Trophoblast cell (in vitro differentiated cells and primary cell): ENCODE measurements at regions not wholly inside any gene's neighbourhood (a gene's known extent, or its start where the extent isn't known, plus 50 kb on each side); places are given as distances from the start of the nearest gene placed in this dataset.

Source experiments
- DNase-seq, 2 donors: peaks; one replicate each; pipeline ENCODE4 v3.0.0-alpha.2; 2016
- H2AFZ ChIP-seq: 2 replicates; pipeline ENCODE4 v1.6.1; 2013; ENCODE audit warnings: low read length, moderate library complexity, mild to moderate bottlenecking; ENCODE audit not compliant: insufficient read depth, poor library complexity
- H2AK5ac ChIP-seq: 2 replicates; pipeline ENCODE4 v1.6.1; 2013; ENCODE audit warnings: mild to moderate bottlenecking, low read length
- H2BK120ac ChIP-seq: 2 replicates; pipeline ENCODE4 v1.6.1; 2013; ENCODE audit warnings: low read length, mild to moderate bottlenecking, moderate library complexity; ENCODE audit not compliant: insufficient read depth, poor library complexity
- H2BK12ac ChIP-seq: 2 replicates; pipeline ENCODE4 v1.6.1; 2013; ENCODE audit warnings: mild to moderate bottlenecking, low read length, moderate library complexity
- H2BK5ac ChIP-seq: 2 replicates; pipeline ENCODE4 v1.6.1; 2013; ENCODE audit warnings: low read length, low read depth, moderate library complexity, mild to moderate bottlenecking; ENCODE audit not compliant: poor library complexity
- H3K14ac ChIP-seq: 2 replicates; pipeline ENCODE4 v1.6.1; 2013; ENCODE audit warnings: mild to moderate bottlenecking, low read length
- H3K18ac ChIP-seq: 2 replicates; pipeline ENCODE4 v1.6.1; 2013; ENCODE audit warnings: mild to moderate bottlenecking, low read length
- H3K23ac ChIP-seq: 2 replicates; pipeline ENCODE4 v1.6.1; 2013; ENCODE audit warnings: low read length
- H3K27ac ChIP-seq: 2 replicates; pipeline ENCODE4 v1.5.1; 2013; ENCODE audit warnings: low read depth, mild to moderate bottlenecking, inconsistent platforms, low read length, moderate library complexity
- H3K27me3 ChIP-seq: 2 replicates; pipeline ENCODE4 v1.6.1; 2013; ENCODE audit warnings: inconsistent platforms, mild to moderate bottlenecking, low read length, moderate library complexity; ENCODE audit not compliant: insufficient read depth
- H3K36me3 ChIP-seq, 2 experiments: 1 replicate in 1 of 2; 2 replicates in 1 of 2; pipeline ENCODE4 v1.6.1; 2013; ENCODE audit warnings: low read length in 2 of 2, mild to moderate bottlenecking in 2 of 2, moderate library complexity in 1 of 2; ENCODE audit not compliant: insufficient read depth in 2 of 2, control insufficient read depth in 1 of 2
- H3K4ac ChIP-seq: 2 replicates; pipeline ENCODE4 v1.6.1; 2013; ENCODE audit warnings: low read depth, mild to moderate bottlenecking, low read length, moderate library complexity
- H3K4me1 ChIP-seq, 2 experiments: 1 replicate in 1 of 2; 2 replicates in 1 of 2; pipeline ENCODE4 v1.6.1; 2013; ENCODE audit warnings: low read length in 2 of 2, mild to moderate bottlenecking in 2 of 2, moderate library complexity in 1 of 2; ENCODE audit not compliant: insufficient read depth in 2 of 2, control insufficient read depth in 1 of 2
- H3K4me2 ChIP-seq: 2 replicates; pipeline ENCODE4 v1.6.1; 2013; ENCODE audit warnings: inconsistent platforms, mild to moderate bottlenecking, low read length, moderate library complexity
- H3K4me3 ChIP-seq: 2 replicates; pipeline ENCODE4 v1.5.1; 2013; ENCODE audit warnings: mild to moderate bottlenecking, low read depth, low read length, inconsistent platforms
- H3K79me1 ChIP-seq: one replicate; pipeline ENCODE4 v1.6.1; 2013; ENCODE audit warnings: low read length
- H3K79me2 ChIP-seq: 2 replicates; pipeline ENCODE4 v1.6.1; 2013; ENCODE audit warnings: low read length, mild to moderate bottlenecking; ENCODE audit not compliant: control insufficient read depth, insufficient read depth, poor library complexity
- H3K9ac ChIP-seq: 2 replicates; pipeline ENCODE4 v1.6.1; 2013; ENCODE audit warnings: mild to moderate bottlenecking, low read length
- H3K9me3 ChIP-seq: 2 replicates; pipeline ENCODE4 v1.6.1; 2013; ENCODE audit warnings: low read depth, mild to moderate bottlenecking, control low read depth, inconsistent platforms, low read length; ENCODE audit not compliant: insufficient read depth
- H4K12ac ChIP-seq: 2 replicates; pipeline ENCODE4 v1.6.1; 2013; ENCODE audit warnings: low read depth, mild to moderate bottlenecking, low read length, moderate library complexity
- H4K8ac ChIP-seq: 2 replicates; pipeline ENCODE4 v1.6.1; 2013; ENCODE audit warnings: low read depth, mild to moderate bottlenecking, low read length, moderate library complexity
- H4K91ac ChIP-seq: one replicate; pipeline ENCODE4 v1.6.1; 2013; ENCODE audit warnings: low read depth, mild to moderate bottlenecking, low read length, moderate library complexity
- WGBS: extraction: QIAGEN DNeasy Blood & Tissue Kit; methylation state at CpG from one replicate; pipeline ENCODE4 v1.1.7; 2013; ENCODE audit warnings: missing lambda C conversion rate; ENCODE audit not compliant: insufficient read length, insufficient coverage; ENCODE audit errors: extremely low coverage; 5-methylcytosine and 5-hydroxymethylcytosine counted together

DNA sequence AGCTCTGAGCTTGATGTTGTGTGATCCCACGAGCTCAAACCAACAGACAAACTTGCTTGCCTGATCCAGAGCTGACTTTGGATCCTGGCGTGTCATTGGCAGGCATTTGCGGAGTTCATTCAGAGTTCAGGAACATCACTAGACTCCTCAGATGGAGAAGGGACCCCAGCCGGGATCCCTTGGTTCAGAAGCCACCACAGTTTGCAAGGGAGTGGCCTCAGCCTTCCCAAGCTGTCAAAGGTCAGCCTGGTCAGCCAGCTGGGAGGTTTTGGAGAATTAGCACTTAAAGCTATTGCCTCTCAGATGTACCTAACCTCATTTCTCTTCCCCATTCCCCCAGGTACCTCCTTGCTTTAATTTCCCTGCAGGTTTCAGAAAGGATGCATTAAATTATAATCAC, 208.8 kb upstream of the SOX21 start:
- Histone ChIP-seq H3K14ac (no peak overlapping the region), H3K4ac (no peak overlapping the region), H2BK5ac (no peak overlapping the region), H2BK120ac (no peak overlapping the region), H3K79me1 (no peaks in the 10 kb centered on the region), H3K79me2 (no peaks in the 10 kb centered on the region), H3K23ac (no peak overlapping the region), H3K4me2 (no peak overlapping the region), H2AK5ac (no peak overlapping the region), H2AFZ (no peak overlapping the region), H3K27ac (no peak overlapping the region), H4K12ac (no peak overlapping the region), H3K4me3 (no peak overlapping the region), H3K36me3 (no peaks in the 10 kb centered on the region), H4K91ac (no peak overlapping the region), H3K4me1 (no peaks in the 10 kb centered on the region), H2BK12ac (no peak overlapping the region), H3K18ac (no peak overlapping the region), H4K8ac (no peak overlapping the region), H3K9ac (no peak overlapping the region), H3K9me3 (no peaks in the 10 kb centered on the region), H3K27me3 (no peaks in the 10 kb centered on the region)
- no peak for DNase-seq
- WGBS: no CpG with 5 or more reads among the region's 4 CpGs

DNA sequence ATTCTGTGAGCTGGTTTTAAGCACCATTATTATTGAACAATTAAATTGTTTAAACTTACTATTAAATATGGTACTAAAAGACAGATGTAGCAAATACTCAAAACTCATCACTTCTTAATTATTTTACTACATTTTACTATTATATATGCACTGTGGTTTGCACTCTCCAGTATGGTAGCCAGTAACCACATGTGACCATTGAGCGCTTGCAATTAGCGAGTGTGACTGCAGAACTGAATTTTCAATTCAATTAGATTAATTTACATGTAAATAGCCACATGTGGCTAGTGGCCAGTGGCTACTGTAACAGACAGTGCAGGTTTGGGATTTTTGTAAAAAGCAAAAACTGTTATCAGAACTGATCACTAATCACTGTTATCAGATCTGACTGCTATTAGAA, 208.2 kb upstream of the SOX21 start:
- Histone ChIP-seq H3K4me2 (no peak overlapping the region), H3K79me2 (no peaks in the 10 kb centered on the region), H3K9me3 (no peaks in the 10 kb centered on the region), H3K27me3 (no peaks in the 10 kb centered on the region), H4K12ac (no peak overlapping the region), H2AK5ac (no peak overlapping the region), H3K18ac (no peak overlapping the region), H3K23ac (no peak overlapping the region), H2AFZ (no peak overlapping the region), H2BK5ac (no peak overlapping the region), H3K14ac (no peak overlapping the region), H2BK120ac (no peak overlapping the region), H3K4ac (no peak overlapping the region), H4K8ac (no peak overlapping the region), H3K79me1 (no peaks in the 10 kb centered on the region), H3K4me3 (no peak overlapping the region), H2BK12ac (no peak overlapping the region), H3K9ac (no peak overlapping the region), H3K4me1 (no peaks in the 10 kb centered on the region), H3K27ac (no peak overlapping the region), H3K36me3 (no peaks in the 10 kb centered on the region), H4K91ac (no peak overlapping the region)
- WGBS: no CpG with 5 or more reads among the region's 2 CpGs
- no peak for DNase-seq

DNA sequence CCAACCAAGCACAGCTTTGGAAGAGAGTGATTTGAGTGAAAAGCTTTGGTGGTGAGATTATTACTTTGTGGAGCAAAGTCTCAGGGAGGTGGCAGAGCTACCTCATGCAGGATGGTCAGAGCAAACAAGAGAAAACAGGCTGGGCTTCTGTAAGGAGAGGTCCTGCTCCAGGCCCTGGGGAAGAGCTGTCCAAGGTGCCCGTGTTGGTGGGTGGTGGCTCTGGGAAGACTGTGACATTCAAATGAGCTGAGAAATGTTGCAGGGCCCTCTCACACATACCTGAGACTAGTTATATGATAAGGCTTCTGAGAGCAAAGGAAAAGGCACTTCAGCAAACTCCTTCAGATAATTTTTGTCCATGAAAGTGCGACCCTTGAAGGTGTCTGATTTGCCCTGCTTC, 205.5 kb upstream of the SOX21 start:
- peak in 1 of 2 donors; percentile 8 for DNase-seq

DNA sequence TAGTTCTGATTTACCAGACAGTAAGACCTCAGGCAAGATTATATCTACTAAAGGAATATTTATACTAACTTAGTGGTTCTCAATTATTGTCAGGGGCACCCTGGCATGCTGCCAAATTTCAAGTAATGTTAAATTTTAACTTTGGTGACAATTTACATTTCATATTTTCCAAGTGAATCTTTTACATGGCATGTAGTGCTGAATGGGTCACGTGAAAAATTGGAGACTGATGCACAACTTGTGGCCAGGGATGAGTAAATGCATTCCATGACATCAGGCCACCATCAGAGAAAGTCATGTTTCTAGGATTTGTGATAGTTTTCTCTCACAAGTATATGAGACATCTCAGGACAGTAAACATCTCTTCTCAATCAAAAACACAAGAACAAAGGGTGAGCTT, 202.6 kb upstream of the SOX21 start:
- no peak overlapping the region for H3K14ac ChIP-seq
- H3K27ac ChIP-seq: no peak overlapping the region
- H2BK5ac ChIP-seq: no peak overlapping the region
- H2AK5ac ChIP-seq: no peak overlapping the region
- H4K8ac ChIP-seq: no peak overlapping the region
- H2BK120ac ChIP-seq: no peak overlapping the region
- no peak overlapping the region for H2AFZ ChIP-seq
- no CpG with 5 or more reads among the region's 1 CpG for WGBS
- H3K9ac ChIP-seq: no peak overlapping the region
- H3K4me1 ChIP-seq: no peaks in the 10 kb centered on the region
- no peak overlapping the region for H4K12ac ChIP-seq
- no peak overlapping the region for H3K4me2 ChIP-seq
- no peak overlapping the region for H3K23ac ChIP-seq
- no peak overlapping the region for H3K4me3 ChIP-seq
- H4K91ac ChIP-seq: no peak overlapping the region
- no peaks in the 10 kb centered on the region for H3K79me2 ChIP-seq
- no peaks in the 10 kb centered on the region for H3K79me1 ChIP-seq
- DNase-seq: no peak
- H3K4ac ChIP-seq: no peak overlapping the region
- no peak overlapping the region for H3K18ac ChIP-seq
- no peaks in the 10 kb centered on the region for H3K36me3 ChIP-seq
- no peaks in the 10 kb centered on the region for H3K9me3 ChIP-seq
- no peaks in the 10 kb centered on the region for H3K27me3 ChIP-seq
- no peak overlapping the region for H2BK12ac ChIP-seq

More for the DNA sequence above, 205.5 kb upstream of the SOX21 start:
- Histone ChIP-seq H3K4me3 (no peak overlapping the region), H3K23ac (no peak overlapping the region), H3K36me3 (no peaks in the 10 kb centered on the region), H3K27ac (no peak overlapping the region), H3K4me2 (no peak overlapping the region), H2BK12ac (no peak overlapping the region), H3K27me3 (no peaks in the 10 kb centered on the region), H3K9me3 (no peaks in the 10 kb centered on the region), H3K9ac (no peak overlapping the region), H3K79me1 (no peaks in the 10 kb centered on the region), H2BK120ac (no peak overlapping the region), H3K79me2 (no peaks in the 10 kb centered on the region), H4K12ac (no peak overlapping the region), H4K91ac (no peak overlapping the region), H3K14ac (no peak overlapping the region), H3K4me1 (no peaks in the 10 kb centered on the region), H4K8ac (no peak overlapping the region), H2AFZ (no peak overlapping the region), H2BK5ac (no peak overlapping the region), H3K4ac (no peak overlapping the region), H3K18ac (no peak overlapping the region), H2AK5ac (no peak overlapping the region)
- WGBS: no CpG with 5 or more reads among the region's 2 CpGs
